ENCODE measurements at regions not wholly inside any gene's neighbourhood (a gene's known extent, or its start where the extent isn't known, plus 50 kb on each side); places are given as distances from the start of the nearest gene placed in this dataset.

DNA sequence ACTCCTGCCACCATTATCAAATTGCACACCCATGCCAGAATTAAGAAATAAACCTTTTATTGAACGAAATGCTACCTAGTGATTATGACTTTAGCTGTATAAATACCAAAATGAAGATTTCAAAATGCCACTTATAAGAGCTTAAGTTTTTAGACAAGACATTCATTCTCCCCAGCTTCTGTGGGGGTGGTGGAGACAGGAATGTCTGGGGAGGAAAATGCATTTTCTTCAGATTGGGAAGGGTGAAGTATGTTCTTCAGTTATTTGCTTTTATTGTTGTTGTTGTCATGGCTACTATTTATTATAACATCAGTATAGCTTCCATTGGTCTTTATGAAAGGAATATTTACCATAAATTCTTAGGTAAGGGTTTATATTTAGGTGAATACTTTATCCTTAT, 132.7 kb upstream of the GMNC start:
- TF ChIP-seq, protein P1, sequence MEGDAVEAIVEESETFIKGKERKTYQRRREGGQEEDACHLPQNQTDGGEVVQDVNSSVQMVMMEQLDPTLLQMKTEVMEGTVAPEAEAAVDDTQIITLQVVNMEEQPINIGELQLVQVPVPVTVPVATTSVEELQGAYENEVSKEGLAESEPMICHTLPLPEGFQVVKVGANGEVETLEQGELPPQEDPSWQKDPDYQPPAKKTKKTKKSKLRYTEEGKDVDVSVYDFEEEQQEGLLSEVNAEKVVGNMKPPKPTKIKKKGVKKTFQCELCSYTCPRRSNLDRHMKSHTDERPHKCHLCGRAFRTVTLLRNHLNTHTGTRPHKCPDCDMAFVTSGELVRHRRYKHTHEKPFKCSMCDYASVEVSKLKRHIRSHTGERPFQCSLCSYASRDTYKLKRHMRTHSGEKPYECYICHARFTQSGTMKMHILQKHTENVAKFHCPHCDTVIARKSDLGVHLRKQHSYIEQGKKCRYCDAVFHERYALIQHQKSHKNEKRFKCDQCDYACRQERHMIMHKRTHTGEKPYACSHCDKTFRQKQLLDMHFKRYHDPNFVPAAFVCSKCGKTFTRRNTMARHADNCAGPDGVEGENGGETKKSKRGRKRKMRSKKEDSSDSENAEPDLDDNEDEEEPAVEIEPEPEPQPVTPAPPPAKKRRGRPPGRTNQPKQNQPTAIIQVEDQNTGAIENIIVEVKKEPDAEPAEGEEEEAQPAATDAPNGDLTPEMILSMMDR (IDR thresholded peaks at IDR 0.05; ENCODE audit: low read length): no peak
- no peak for TF ChIP-seq EZH2 (IDR thresholded peaks at IDR 0.05; ENCODE audit: borderline replicate concordance, low read length)
